ENCODE measurements at regions not wholly inside any gene's neighbourhood (a gene's known extent, or its start where the extent isn't known, plus 50 kb on each side); places are given as distances from the start of the nearest gene placed in this dataset.
"Not testable (repeated sequence)": the region's sequence is repeated elsewhere in the genome, so short reads cannot be mapped to it uniquely, and the experiment has no call there.

DNA sequence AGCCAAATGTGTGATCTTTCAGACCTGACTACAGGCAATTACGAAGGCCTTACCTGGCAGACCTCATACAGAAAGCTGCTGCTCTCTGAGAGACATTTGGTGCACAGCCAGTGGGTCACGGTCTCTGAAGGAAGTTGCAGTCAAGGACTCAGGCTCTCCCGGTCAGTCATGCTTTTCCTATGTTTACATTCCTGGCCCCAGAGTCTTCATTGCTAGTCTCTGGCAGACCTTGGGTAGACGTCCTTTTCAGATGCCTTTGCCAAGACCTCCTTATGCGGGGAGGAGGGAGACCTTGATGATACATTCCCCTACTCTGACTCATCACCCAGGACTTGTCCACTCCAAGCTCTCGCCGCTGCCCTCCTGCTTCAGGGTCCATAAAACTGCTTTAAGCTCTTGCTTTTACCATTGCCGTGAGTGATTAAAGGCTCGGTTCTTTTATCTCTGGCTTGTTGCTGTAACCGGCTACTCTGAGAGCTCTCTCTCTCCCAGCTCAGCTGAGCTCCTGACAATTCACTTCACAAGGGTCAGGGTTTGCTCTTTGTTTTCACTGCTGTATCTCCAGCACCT is 62.0 kb upstream of the SLC35F5 start:
- H3K4me1 ChIP-seq (ENCODE audit: insufficient read depth, low read length) = peaks cover 20% of the 10 kb centered on the region; the same call in 1 of the 2 replicates
- H3K9me3 ChIP-seq (ENCODE audit: control insufficient read depth, insufficient read depth, low read length) = no peaks in the 10 kb centered on the region
- peak overlapping the region; percentile 2; the same call in 1 of the 2 replicates for H3K9ac ChIP-seq (ENCODE audit: low read depth, low read length)
- no peaks in the 10 kb centered on the region for H3K36me3 ChIP-seq (ENCODE audit: insufficient read depth, low read length)

GRCh38 chr2:113813396-113813795 is 57.0 kb upstream of the SLC35F5 start:
- H3K9ac ChIP-seq (ENCODE audit: low read depth, low read length); H3K36me3 ChIP-seq (ENCODE audit: insufficient read depth, low read length); H3K9me3 ChIP-seq (ENCODE audit: control insufficient read depth, insufficient read depth, low read length); H3K4me1 ChIP-seq (ENCODE audit: insufficient read depth, low read length): not testable (repeated sequence)

DNA sequence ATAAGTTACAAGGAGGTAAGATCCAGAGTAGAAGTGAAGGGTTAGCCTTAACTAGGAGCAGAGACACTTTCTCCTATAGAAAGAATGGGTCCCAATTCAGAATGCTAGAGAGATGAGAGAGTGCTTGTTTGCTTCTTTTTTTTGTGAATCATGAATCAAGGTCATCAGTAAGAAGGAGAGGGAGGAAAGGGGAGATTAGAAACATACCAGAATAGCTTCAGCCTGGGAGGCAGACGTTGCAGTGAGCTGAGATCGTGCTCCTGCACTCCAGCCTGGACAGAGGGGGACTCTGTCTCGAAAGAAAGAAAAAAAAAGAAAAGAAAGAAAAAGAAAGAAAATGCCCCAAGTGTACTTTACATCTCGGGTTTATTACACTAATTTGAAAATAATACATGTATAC is 55.8 kb upstream of the SLC35F5 start:
- no peak overlapping the region for H3K9ac ChIP-seq (ENCODE audit: low read depth, low read length)
- H3K9me3 ChIP-seq (ENCODE audit: control insufficient read depth, insufficient read depth, low read length) = peaks cover 3% of the 10 kb centered on the region; the same call in 1 of the 2 replicates
- H3K36me3 ChIP-seq (ENCODE audit: insufficient read depth, low read length) = no peaks in the 10 kb centered on the region
- H3K4me1 ChIP-seq (ENCODE audit: insufficient read depth, low read length) = no peaks in the 10 kb centered on the region

DNA sequence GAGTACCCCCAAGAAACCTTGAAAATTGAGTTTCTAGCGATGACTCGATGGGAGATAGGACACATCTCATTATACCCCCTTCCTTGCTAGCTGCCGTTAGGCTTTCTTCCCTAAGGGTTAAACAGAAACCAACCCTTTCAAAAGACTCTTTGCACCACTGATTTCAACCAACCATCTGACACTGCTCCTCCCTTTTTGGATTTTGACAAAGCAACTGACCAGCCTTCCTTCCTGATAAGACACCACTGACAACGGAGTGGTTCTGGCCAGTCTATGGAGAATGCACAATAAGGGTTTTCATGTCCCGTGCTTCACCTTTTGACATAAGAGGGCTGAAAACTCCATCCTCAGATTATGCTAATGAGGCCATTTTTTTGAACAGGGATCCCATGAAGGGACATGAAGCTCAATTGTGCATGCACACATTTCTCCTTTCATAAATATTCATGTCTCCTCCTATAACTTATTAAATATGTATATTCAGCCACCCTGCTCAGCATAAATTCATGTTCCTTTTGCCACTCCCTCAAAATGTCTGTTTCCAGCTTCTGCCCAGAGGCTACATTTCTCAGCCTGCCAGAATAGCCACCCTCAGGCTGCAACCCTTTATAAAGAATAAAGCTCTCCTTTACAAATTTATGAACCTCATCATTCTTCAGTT is 52.8 kb upstream of the SLC35F5 start:
- Histone ChIP-seq H3K9ac (ENCODE audit: low read depth, low read length) (no peak overlapping the region), H3K4me1 (ENCODE audit: insufficient read depth, low read length) (no peaks in the 10 kb centered on the region), H3K9me3 (ENCODE audit: control insufficient read depth, insufficient read depth, low read length) (peaks cover 3% of the 10 kb centered on the region; the same call in 1 of the 2 replicates), H3K36me3 (ENCODE audit: insufficient read depth, low read length) (no peaks in the 10 kb centered on the region)

DNA sequence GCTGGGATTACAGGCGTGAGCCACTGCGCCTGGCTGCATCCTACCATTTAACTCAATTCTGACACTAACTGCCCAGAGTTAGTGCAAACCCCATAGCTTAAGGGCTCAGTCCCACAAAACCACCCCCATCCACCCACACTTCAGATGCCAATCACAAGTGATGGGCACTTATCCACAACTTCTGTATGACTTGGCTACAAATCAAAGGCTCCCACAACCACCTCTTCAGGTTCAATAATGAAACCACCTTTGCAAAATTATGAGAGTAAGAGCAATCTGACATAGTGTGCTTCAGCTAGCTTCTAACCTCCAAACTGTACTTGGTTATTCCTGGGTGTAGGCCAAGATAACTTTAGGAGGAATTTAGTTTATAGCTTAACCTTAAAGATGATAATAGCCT is 51.3 kb upstream of the SLC35F5 start:
- no peaks in the 10 kb centered on the region for H3K36me3 ChIP-seq (ENCODE audit: insufficient read depth, low read length)
- no peak overlapping the region for H3K9ac ChIP-seq (ENCODE audit: low read depth, low read length)
- no peaks in the 10 kb centered on the region for H3K4me1 ChIP-seq (ENCODE audit: insufficient read depth, low read length)
- H3K9me3 ChIP-seq (ENCODE audit: control insufficient read depth, insufficient read depth, low read length) = peaks cover 3% of the 10 kb centered on the region; the same call in 1 of the 2 replicates

DNA sequence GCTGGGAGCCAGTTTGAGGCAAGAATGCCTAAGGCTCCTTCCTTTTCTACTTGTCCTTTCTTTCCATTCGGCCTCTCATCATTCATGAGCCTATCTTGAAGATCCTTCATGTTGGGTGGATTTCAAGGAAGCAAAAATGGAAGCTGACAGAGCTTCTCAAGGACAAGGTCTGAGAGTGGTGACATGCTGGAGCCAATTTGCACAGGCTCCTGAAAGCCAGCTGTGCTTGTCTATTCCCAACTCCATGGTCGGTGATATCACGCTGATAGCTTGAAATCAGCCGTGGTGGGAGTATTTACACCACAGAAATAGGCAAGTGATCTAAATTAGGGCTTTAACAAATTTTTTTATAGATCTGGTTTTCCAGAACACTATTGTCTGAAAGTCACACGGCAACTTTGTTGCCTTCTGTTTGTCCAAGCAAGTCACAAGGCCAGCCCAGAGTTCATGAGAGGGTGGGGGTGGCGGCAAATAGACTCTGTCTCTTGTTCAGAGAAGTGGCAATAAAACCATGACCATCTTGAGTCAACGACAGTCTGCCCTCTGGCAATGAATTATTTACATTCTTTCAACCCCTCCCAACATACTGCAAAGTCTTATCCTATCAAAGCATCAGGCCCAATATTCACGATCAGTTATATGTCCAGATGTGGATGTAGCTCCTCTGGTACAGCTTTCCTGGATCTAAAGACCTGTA is 49.9 kb upstream of the SLC35F5 start:
- no peak overlapping the region for H3K9ac ChIP-seq (ENCODE audit: low read depth, low read length)
- H3K9me3 ChIP-seq (ENCODE audit: control insufficient read depth, insufficient read depth, low read length) = peaks cover 3% of the 10 kb centered on the region; the same call in 1 of the 2 replicates
- H3K36me3 ChIP-seq (ENCODE audit: insufficient read depth, low read length) = no peaks in the 10 kb centered on the region
- peaks cover 11% of the 10 kb centered on the region; the same call in 1 of the 2 replicates for H3K4me1 ChIP-seq (ENCODE audit: insufficient read depth, low read length)

Data from ES-I3 (cell line).